Activated gamma-delta T cell (primary cell): ENCODE measurements at regions not wholly inside any gene's neighbourhood (a gene's known extent, or its start where the extent isn't known, plus 50 kb on each side); places are given as distances from the start of the nearest gene placed in this dataset.
"Not testable (repeated sequence)": the region's sequence is repeated elsewhere in the genome, so short reads cannot be mapped to it uniquely, and the experiment has no call there.

Source experiments
- DNase-seq: peaks from one replicate; lab custom pipeline; 2025; lab: John Stamatoyannopoulos, UW

DNA sequence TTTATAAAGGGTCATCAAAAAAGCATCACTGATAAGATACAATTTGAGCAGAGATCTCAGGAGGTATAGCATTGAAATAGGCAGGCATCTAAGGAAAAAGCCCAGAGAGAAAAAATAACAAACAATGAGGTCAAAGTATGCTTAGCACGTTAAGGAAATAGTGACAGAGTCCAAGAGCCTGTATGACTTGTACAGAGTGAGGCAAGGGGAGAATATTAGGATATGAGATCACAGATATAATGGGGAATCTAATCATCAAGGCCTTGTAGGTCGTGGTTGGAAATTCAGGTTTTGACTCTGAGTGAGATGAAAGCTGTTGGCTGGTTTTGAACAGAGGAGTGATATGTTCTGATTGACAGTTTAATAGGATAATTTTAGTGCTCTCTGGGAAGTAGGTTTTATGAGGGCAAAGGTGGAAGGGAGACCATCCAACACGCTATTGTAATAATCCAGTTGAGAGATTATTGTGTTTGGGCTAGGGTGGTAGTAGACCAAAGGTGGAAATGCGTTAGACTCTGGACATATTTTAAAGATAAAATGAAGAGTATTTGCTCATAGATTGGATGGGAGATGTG is 644.6 kb upstream of the TMPRSS15 start:
- DNase-seq, result no peak

DNA sequence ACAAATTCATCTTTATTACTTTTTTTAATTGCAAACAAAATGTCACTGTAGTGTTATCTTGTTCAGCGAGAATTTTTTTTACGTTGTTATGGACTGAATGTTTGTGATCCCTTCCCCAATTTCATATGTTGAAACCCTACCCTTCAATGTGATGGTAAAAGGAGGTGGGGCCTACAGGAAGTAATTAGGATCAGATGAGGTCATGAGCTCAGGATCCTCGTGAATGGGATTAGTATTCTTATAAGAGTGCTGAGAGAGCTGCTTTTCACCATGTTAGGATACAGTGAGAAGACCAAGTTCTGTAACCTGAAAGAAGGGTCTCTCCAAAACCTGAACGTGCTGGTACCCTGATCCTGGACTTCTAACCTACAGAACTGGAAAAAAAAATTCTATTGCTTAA is 646.0 kb upstream of the TMPRSS15 start:
- no peak for DNase-seq

DNA sequence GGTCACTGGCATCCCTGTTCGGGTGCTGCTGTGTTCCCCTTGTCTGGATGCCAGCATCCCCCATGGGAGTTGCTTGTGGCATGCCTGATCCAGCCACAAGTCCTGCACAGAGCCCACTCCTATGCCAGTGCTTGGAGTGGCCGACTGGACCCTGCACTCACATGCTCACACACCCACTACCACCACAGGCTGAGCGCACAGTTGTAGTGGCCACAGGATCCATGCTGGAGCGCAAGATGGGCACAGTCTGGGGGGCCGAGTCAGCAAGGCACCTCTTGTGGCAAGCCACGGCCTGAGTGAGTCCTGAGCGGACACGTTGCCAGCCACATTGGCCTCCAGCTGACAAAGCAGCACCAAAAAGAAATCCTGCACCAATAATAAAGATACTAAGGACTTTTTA is 661.6 kb upstream of the TMPRSS15 start:
- no peak for DNase-seq

DNA sequence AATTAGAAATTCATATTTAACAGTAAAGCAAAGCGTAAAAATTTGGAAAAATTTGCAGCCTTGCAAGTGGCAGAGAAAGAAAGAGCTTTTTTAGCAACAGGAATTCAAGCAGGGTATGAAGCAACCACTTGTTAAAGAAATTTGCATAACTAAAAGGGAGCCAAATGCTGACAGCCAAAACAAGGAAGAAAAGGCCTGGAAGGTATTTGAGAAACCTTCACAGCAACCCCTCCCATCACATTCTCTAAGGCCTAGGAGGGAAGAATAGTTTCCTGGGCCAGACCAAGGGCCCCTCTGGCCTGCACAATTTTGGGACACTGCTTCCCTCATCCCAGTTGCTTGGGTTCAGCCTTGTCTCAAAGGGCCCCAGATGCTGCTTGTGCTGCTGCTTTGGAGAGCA is 672.4 kb upstream of the TMPRSS15 start:
- DNase-seq, result no peak

DNA sequence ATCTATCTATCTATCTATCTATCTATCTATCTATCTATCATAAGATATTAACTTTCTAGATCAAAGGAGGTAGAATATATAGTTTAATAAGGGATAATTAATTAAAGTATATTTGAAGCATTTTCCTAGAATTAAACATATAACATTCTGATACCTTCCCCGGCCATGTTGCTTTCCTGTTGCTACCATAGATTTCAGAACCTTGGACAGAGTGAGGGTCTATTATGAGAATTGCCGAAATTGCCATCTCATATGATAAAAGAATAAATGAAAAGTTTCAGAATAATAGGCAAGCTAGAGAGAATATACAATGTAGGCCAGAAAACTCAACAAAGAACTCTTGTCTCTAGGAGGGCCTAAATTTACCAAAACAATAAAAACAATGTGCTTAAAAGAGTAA is 706.1 kb upstream of the TMPRSS15 start:
- DNase-seq, result no peak

DNA sequence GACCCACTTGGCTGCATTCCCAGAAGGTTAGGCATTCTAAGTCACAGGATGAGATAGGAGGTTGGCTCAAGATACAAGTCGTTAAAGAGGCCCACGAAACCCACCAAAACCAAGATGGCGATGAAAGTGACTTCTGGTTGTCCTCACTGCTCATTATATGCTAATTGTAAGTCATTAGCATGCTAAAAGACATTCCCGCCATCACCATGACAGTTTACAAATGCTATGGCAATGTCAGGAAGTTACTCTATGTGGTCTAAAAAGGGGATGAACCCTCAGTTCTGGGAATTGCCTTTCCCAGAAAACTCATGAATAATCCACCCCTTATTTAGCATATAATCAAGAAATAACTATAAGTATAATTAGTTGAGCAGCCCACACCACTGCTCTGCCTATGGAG is 715.7 kb upstream of the TMPRSS15 start:
- not testable (repeated sequence) for DNase-seq

DNA sequence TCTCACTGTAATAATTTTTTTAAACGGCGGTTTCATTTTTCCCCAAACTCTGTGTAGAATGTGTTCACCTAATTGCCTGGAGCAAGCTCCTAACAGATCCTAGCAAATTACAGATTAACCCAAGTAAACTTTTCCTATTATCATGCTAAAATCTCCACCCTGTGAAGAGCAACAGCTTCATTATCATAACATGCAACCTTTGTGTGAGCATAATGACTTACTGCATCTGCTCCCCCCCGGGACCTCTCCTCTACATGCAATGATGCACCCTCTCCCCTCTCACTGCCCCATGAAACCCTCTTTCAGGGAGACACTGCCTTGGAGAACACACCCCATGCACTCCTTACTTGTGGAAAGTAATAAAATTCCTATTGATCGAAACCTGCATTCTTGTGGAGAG is 717.0 kb upstream of the TMPRSS15 start:
- DNase-seq, result no peak

DNA sequence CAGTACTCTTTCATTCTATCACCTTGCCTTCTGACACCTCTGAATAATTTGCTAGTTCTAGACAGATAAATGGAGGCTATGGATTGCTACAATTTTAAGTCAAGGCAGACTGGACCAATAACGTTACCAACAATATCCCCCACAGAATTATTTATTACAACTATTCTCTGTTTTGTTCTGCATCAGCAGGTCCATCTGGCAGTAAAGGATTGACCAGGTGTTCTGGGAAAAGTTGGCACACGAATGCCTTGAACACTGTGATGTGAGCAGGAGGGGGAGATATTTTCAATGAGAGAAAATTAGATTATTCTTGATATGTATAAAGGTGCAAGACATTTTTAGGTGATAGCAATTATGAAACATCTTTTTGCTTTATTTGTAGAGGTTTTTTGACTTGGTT is 718.8 kb upstream of the TMPRSS15 start:
- no peak for DNase-seq

DNA sequence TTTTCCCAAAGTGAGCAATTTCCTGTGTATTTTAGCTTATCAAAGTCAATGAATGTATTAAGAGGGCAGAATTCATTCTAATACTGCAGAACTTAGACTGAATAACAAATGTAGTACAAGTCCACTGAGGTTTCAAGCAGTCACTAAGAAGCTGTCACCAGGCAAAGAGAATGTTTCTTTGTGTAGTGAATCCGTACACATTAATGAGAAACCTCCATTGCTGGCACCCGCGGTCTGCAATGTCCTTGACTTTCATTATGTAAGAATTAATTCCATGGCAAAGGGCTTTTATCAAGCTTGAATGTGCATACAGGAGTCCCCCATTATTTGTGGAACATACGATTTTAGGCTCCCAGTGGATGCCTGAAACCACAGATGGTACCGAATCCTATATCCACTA is 719.5 kb upstream of the TMPRSS15 start:
- no peak for DNase-seq

DNA sequence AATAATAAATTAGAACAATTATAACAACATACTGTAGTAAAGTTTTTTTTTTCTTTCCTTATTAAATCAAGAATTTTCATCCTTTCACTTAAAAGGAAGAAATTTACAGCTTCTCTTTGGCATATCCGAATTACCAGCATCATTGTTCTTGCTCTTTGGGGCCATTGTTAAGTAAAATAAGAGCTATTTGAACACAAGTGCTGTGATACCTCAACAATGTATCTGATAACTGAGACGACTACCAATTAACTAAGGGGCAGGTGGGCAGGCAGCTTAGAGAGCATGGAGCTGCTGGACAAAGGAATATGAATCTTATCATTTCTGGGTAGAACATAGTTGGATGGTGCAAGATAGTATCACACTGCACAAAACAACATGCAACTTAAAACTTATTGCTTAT is 719.9 kb upstream of the TMPRSS15 start:
- DNase-seq, result no peak

DNA sequence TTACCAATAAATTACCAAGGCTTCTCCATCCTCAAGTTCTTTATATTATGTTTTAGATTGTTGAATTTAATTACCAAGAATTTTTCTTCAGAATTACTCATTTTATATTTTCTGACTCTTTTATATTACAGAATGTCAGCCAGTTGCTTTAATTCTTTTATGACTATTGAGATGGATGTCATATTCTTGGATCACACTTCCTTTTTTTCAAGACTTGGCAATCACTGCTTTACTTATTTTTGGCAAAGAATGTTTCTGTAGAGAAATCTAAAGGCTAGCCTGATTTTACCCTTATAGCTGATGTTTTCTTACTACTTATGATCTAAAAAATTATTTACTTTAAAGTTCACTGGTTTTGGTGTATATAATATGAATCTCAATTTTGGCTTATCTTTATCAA is 721.1 kb upstream of the TMPRSS15 start:
- DNase-seq, result no peak

DNA sequence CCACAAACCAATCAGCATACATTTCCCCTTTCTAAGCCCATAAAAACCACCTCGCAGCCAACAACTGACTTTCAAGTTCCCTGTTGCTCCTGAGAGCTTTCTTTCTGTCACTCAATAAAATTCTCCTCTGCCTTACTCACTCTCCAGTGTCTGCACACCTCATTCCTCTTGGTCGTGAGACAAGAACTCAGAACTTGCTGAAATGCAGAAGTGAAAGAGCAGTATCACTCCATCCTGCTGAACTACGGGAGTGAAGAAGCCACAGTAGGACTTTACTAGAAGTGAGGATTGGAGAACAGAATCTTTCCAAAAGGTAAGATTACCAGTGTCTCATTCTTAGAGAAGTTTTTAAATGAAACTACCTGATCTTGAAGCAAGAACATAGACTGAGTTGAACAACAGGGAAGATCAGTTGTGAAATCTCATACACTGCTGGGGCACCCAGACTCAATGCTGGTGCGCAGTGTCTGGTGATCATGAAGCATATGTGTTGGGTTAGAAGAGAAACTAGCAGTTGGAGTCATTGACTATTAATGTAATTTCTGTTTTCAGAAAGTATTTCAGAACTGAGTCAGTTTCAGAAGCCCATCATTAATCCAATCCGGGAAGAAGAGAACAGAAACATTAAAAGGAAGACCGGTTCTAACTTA is 726.9 kb upstream of the TMPRSS15 start:
- DNase-seq, result no peak

DNA sequence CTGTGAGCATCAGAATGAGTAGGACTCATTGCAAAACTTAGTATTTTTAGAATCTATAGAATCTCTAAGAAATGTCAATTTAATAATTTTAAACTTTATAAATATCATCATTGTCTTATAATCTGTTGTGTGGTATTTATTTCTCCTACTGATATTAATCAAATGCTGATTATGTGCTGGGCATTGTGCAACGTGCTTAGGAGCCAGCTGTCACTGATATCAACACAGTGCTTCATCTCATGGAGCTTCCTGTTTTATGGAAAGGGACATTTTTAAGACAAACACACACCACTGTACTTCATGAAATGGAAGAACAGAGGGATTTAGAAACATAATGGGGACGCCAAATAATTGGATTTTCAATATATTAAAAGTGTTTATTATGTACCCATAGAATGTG is 737.9 kb upstream of the TMPRSS15 start:
- no peak for DNase-seq

DNA sequence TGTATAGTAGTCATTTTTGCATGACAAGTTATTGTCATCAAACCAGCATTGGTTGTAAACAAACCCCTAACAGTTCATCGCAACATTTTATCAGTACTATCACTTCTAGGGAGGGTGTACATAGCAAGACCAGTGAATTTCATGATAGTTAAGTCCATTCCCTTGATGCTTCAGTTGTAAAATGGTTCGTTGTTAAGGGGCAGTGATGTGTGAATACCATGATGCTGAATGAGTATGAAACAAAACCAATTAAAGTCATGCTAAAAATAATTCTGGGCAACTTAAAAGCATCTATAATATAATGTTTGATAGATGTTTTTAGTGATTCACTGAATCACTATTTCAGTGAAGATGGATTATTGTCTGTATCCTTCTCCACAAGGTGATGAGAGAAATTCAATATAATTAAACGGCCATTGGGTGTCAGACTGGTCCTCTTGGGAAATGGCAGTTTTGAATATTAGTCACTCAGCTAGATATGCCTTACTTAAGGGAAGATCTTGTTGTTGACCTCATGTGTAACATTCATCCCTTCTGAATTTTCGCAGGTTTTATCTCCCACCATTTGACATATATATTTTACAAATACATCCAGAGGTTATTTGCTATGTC is 742.2 kb upstream of the TMPRSS15 start:
- DNase-seq, result no peak

DNA sequence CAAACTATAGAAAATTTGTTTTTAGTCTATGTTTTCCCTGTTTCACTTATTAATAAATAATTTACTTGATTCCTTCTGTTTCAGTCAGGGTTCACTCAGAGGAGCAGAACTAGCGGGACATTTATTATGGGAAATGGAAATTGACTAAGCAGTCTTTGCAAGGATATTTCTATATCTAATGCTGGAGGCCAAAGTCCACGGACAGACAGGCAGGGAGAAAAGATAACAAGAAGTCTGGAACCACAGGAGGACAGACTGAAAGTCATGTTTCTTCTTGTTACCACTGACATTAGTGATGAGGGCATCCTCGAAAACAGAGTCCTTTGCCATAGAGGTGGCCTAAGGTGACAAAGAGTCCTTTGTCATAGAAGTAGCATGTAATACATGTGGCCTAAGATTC is 744.5 kb upstream of the TMPRSS15 start:
- DNase-seq, result no peak

DNA sequence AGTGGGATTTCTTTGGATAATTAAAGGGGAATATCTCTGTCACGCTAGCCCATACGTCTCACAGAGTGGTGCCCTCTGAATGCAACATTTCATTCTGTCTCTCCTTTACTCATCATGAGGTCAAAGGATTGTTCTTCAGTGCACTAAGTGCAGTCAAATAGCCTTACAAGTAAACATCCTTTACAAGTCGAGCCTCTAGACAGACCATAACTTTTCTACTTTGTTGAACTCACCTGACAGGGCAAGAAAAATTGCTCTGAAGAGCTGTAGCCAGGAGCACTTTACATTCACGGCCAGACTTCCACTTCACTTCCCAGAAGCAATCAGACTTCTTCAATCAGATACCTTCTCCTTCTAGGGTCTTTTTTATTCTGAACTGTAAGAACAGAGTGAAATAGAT is 768.0 kb upstream of the TMPRSS15 start:
- no peak for DNase-seq

DNA sequence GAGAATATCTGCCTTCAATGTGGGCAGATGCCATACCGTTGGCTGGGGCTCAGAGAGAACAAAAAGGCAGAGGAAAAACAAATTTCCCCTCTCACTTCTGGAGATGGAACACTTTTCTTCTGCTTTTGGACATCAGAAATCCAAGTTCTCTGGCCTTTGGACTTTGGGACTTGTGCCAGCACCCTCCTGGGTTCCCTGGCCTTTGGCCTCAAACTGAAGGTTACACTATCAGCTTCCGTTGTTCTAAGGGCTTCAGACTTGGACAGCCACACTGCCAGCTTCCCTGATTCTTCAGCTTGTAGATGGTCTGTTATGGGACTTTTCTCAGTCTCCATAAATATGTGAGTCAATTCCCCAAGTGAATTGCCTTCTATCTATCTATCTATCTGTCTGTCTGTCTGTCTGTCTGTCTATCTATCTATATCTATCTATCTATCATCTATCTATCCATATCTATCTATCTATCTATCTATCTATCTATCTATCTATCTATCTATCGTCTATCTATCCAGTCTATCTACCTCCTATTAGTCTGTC is 778.1 kb upstream of the TMPRSS15 start:
- DNase-seq, result no peak

DNA sequence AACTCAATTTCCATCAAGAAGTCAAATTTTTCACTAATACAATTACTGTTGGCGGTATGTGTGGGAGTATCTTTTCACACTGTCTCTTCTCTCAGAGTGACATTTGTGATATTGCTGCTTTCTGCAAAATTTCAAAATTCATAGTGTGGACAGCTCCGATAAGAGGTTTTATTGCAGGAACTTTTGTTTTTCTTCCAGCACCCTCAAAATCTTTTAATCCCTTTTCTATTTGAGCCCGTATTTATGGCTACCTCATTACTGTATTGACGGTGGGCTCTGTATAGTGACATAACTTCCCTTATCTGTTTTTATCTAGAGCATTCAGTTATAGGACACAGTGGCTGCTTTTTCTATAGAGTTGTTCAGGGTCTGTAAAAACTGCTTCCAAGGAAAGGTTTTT is 794.4 kb upstream of the TMPRSS15 start:
- no peak for DNase-seq

DNA sequence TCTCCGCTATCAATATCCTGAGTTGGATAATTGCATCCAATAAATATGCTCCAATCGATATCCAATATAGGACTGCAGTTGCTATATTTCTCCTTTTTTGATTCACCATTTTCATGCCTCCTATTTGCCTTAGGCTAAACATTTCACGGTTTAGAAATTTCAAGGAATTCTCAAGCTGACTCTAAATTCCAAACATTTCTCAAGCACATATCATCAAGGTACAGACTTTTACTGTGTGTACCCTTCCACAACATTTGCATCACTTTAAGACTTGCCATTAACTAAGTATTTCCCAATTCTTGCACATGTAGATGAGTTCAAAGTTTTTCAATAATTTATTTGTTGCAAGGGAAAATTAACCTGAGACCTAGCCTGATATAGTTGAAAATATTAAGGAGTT is 795.2 kb upstream of the TMPRSS15 start:
- DNase-seq, result no peak

DNA sequence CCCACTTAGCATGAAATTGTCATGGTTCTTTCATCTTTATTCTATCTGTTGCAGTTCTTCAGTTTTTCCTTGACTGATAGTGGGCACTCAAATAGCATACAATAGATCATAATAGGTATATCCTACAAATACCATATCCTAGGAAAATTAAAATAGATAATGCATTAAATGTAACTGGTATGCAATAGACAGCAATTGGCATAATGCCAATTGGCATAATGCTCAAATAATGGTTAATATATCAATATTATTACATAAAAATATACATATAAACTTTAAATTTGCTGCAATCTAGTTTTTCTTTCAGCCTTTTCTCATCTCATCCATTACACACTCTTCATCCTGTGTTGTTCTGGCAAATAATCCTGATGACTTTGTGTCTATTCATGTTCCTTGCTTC is 814.6 kb upstream of the TMPRSS15 start:
- no peak for DNase-seq

DNA sequence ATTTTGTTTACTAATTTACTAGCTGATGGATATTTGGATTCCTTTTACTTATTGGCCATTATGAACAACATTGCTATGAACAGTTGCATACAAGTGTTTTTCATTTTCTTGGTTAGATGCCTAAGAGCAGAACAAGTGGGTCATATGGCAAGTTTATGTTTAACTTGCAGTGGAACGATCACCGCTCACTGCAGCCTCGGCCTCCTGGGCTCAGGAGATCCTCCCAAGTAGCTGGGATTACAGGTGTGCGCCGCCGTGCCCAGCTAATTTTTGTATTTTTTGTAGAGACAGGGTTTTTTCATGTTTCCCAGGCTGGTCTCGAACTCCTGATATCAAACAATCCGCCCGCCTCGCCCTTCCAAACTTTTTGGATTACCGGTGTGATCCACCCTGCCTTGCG is 820.5 kb upstream of the TMPRSS15 start:
- no peak for DNase-seq

DNA sequence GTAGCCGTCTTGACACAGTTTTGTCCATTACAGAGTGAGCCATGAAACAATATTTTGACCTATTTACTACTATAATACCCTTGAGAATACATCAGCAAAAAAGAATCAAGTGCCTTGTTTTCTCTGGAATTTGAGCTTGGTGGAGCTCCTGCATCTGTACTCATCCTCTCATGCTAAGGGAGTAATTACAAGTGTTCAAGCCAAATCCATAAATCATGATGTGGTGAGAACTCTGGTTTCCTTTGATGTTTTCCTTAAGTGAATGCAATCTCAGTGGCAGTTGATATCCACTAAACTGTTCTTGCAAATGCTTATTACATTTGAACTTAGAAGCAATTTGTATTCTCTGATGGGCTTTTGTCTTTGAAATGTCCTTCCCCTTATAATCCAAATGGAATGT is 824.6 kb upstream of the TMPRSS15 start:
- DNase-seq, result no peak

DNA sequence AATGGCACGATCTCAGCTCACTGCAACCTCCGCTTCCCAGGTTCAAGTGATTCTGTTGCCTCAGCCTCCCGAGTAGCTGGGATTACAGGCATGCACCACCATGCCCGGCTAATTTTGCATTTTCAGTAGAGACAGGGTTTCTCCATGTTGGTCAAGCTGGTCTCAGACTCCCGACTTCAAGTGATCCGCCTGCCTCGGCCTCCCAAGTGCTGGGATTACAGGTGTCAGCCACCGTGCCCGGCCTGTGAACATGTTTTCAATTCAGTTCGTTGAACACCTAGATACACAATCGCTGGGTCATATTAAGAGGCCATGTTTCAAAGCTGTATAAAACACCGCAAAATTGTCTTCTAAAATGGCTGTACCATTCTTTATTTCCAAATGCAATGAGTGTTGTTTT is 830.3 kb upstream of the TMPRSS15 start:
- DNase-seq, result not testable (repeated sequence)

DNA sequence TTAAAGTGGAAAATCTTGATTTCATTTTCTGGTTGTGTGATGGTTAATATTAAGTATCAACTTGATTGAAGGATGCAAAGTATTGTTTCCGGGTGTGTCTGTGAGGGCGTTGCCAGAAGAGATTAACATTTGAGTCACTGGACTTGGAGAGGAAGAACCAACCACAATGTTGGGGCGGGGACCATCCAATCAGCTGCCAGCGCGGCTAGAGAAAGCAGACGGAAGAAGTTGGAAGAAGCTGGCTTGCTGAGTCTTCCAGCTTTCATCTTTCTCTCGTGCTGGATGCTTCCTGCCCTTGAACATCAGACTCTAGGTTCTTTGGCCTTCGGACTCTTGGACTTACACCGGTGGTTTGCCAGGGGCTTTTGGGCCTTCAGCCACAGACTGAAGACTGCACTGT is 832.6 kb upstream of the TMPRSS15 start:
- no peak for DNase-seq
